Neural cell (in vitro differentiated cells): ENCODE measurements at regions not wholly inside any gene's neighbourhood (a gene's known extent, or its start where the extent isn't known, plus 50 kb on each side); places are given as distances from the start of the nearest gene placed in this dataset.
"Not testable (repeated sequence)": the region's sequence is repeated elsewhere in the genome, so short reads cannot be mapped to it uniquely, and the experiment has no call there.

Experiments used
- H2AFZ ChIP-seq: fragments of 200-600, 300-800 bp; sonication (generic), shearing (Covaris generic); 2 replicates; pipeline ENCODE4 v1.6.0; 2014; ENCODE audit warnings: low read depth, mild to moderate bottlenecking, antibody characterized with exemption, low read length, moderate library complexity
- H3F3A ChIP-seq: fragments of 200-600 bp; shearing (Covaris generic); 2 replicates; pipeline ENCODE4 v1.6.1; 2016; ENCODE audit warnings: mild to moderate bottlenecking, moderate library complexity, mixed read lengths, antibody characterized with exemption, low read length; ENCODE audit not compliant: insufficient read depth, poor library complexity, severe bottlenecking
- H3K27ac ChIP-seq: fragments of 200-600, 300-800 bp; sonication (generic), shearing (Covaris generic); 2 replicates; pipeline ENCODE4 v1.5.1; 2014; ENCODE audit warnings: mild to moderate bottlenecking, low read length, moderate library complexity
- H3K27me3 ChIP-seq: fragments of 300-800, 200-600 bp; sonication (generic), shearing (Covaris generic); 2 replicates; pipeline ENCODE4 v1.6.0; 2014; ENCODE audit warnings: mild to moderate bottlenecking, low read depth, low read length, moderate library complexity; ENCODE audit not compliant: insufficient read depth
- H3K36me3 ChIP-seq: fragments of 300-800, 200-600 bp; sonication (generic), shearing (Covaris generic); 2 replicates; pipeline ENCODE4 v1.5.1; 2014; ENCODE audit warnings: mild to moderate bottlenecking, antibody characterized with exemption, low read length, moderate library complexity; ENCODE audit not compliant: insufficient read depth
- H3K4me2 ChIP-seq: fragments of 300-800, 200-600 bp; sonication (generic), shearing (Covaris generic); 2 replicates; pipeline ENCODE4 v1.6.0; 2014; ENCODE audit warnings: mild to moderate bottlenecking, low read length
- H3K4me3 ChIP-seq: fragments of 300-800, 200-600 bp; sonication (generic), shearing (Covaris generic); 2 replicates; pipeline ENCODE4 v1.5.1; 2014; ENCODE audit warnings: mild to moderate bottlenecking, low read length, moderate library complexity
- H3K79me2 ChIP-seq: fragments of 200-600 bp; shearing (Covaris generic); replicated peaks from 2 replicates; pipeline ENCODE4 v1.6.0; 2014; ENCODE audit warnings: mild to moderate bottlenecking, low read length, moderate library complexity; ENCODE audit not compliant: insufficient read depth
- H3K9ac ChIP-seq: fragments of 300-800, 200-600 bp; sonication (generic), shearing (Covaris generic); 2 replicates; pipeline ENCODE4 v1.6.1; 2016; ENCODE audit warnings: mild to moderate bottlenecking, low read length, mixed read lengths
- H3K9me2 ChIP-seq: fragments of 200-600 bp; shearing (Covaris generic); 2 replicates; pipeline ENCODE4 v1.6.1; 2016; ENCODE audit warnings: mild to moderate bottlenecking, low read length, mixed read lengths; ENCODE audit not compliant: insufficient read depth
- H3K9me3 ChIP-seq: fragments of 200-600, 300-800 bp; sonication (generic), shearing (Covaris generic); 2 replicates; pipeline ENCODE4 v1.6.1; 2016; ENCODE audit warnings: mild to moderate bottlenecking, mixed run types, low read length, moderate library complexity, mixed read lengths
- H4K20me1 ChIP-seq: fragments of 200-600 bp; shearing (Covaris generic); 2 replicates; pipeline ENCODE4 v1.6.1; 2016; ENCODE audit warnings: mild to moderate bottlenecking, mixed run types; ENCODE audit not compliant: insufficient read depth

DNA sequence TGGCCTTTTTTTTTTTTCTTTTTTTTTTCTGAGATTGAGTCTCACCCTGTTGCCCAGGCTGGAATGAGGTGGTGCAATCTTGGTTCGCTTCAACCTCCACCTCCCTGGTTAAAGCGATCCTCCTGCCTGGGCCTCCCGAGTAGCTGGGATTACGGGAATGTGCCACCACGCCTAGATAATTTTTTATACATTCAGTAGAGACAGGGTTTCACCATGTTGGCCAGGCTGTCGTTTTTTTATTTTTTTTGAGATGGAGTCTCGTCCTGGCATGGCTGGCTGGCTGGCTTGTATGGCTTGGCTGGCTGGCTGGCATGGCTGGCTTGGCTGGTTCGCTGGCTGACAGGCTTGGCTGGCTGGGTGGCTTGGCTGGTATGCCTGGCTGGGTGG lies 2812.1 kb downstream of the RPIA start:
- H3K36me3 ChIP-seq, H3K9me2 ChIP-seq, H3K79me2 ChIP-seq, H3K4me2 ChIP-seq, H3K27me3 ChIP-seq, H3K27ac ChIP-seq, H2AFZ ChIP-seq, H3F3A ChIP-seq, H3K9me3 ChIP-seq, H3K4me3 ChIP-seq, H4K20me1 ChIP-seq, H3K9ac ChIP-seq: not testable (repeated sequence)

DNA sequence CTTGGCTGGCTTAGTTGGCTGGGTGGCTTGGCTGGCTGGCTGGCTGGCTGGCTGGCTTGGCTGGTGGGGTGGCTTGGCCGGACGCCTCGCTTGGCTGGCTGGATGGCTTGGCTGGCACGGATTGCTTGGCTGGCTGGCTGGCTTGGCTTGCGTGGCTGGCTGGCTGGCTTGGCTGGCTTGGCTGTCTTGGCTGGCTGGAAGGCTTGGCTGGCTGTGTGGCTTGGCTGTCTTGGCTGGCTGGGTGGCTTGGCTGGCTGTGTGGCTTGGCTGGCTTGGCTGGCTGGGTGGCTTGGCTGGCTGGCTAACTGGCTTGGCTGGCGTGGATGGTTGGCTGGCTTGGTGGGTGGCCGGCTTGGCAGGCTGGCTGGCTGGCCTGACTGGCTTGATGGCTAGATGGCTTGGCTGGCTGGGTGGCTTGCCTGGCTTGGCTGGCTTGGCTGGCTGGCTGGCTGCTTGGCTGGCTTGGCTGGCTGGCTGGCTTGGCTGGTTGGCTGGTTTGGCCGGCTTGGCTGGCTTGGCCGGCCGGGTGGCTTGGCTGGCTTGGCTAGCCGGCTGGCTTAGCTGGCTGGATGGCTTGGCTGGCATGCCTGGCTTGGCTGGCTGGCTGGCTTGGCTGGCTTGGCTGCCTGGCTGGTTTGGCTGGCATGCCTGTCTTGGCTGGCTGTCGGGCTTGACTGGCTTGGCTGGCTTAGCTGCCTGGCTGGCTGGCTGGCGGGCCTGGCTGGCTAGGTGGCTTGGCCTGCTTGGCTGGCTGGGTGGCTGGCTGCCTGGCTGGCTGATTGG lies 2812.7 kb downstream of the RPIA start:
- not testable (repeated sequence) for H3K27ac ChIP-seq, H3K9me3 ChIP-seq, H3K4me3 ChIP-seq, H3K79me2 ChIP-seq, H3K9me2 ChIP-seq, H3K9ac ChIP-seq, H3K36me3 ChIP-seq, H4K20me1 ChIP-seq, H2AFZ ChIP-seq, H3K27me3 ChIP-seq, H3F3A ChIP-seq, H3K4me2 ChIP-seq

DNA sequence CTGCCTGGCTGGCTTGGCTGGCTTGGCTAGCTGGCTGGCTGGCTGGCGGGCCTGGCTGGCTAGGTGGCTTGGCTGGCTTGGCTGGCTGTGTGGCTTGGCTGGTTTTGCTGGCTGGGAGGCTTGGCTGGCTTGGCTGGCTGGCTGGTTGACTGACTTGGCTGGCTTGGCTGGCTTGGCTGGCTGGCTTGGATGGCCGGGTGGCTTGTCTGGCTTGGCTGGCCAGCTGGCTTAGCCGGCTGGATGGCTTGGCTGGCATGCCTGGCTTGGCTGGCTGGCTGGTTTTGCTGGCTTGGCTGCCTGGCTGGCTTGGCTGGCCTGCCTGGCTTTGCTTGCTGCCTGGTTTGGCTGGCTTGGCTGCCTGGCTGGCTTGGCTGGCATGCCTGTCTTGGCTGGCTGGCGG lies 2817.3 kb downstream of the RPIA start:
- H3K9me2 ChIP-seq, H2AFZ ChIP-seq, H3K9ac ChIP-seq, H3K9me3 ChIP-seq, H3F3A ChIP-seq, H3K4me2 ChIP-seq, H3K4me3 ChIP-seq, H3K27me3 ChIP-seq, H3K79me2 ChIP-seq, H3K36me3 ChIP-seq, H3K27ac ChIP-seq, H4K20me1 ChIP-seq: not testable (repeated sequence)

DNA sequence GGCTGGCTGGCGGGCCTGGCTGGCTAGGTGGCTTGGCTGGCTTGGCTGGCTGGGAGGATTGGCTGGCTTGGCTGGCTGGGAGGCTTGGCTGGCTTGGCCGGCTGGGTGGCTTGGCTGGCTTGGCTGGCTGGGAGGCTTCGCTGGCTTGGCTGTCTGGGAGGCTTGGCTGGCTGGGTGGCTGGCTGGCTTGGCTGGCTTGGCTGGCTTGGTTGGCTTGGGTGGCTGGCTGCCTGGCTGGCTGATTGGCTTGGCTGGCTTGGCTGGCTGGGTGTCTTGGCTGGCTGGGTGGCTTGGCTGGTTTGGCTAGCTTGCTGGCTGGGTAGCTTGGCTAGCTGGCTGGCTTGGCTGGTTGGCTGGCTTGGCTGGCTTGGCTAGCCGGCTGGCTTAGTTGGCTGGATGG lies 2817.8 kb downstream of the RPIA start:
- H3K79me2 ChIP-seq, H3K4me2 ChIP-seq, H3K9me2 ChIP-seq, H3K9me3 ChIP-seq, H3K27me3 ChIP-seq, H2AFZ ChIP-seq, H3K4me3 ChIP-seq, H3K9ac ChIP-seq, H3F3A ChIP-seq, H3K36me3 ChIP-seq, H4K20me1 ChIP-seq, H3K27ac ChIP-seq: not testable (repeated sequence)

DNA sequence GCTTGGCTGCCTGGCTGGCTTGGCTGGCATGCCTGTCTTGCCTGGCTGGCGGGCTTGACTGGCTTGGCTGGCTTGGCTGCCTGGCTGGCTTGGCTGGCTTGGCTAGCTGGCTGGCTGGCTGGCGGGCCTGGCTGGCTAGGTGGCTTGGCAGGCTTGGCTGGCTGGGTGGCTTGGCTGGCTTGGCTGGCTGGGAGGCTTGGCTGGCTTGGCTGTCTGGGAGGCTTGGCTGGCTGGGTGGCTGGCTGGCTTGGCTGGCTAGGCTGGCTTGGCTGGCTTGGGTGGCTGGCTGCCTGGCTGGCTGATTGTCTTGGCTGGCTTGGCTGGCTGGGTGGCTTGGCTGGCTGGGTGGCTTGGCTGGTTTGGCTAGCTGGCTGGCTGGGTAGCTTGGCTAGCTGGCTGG lies 2819.7 kb downstream of the RPIA start:
- H3K27ac ChIP-seq, H3F3A ChIP-seq, H2AFZ ChIP-seq, H3K36me3 ChIP-seq, H3K9me3 ChIP-seq, H3K79me2 ChIP-seq, H3K4me3 ChIP-seq, H3K4me2 ChIP-seq, H3K27me3 ChIP-seq, H3K9ac ChIP-seq, H4K20me1 ChIP-seq, H3K9me2 ChIP-seq: not testable (repeated sequence)

DNA sequence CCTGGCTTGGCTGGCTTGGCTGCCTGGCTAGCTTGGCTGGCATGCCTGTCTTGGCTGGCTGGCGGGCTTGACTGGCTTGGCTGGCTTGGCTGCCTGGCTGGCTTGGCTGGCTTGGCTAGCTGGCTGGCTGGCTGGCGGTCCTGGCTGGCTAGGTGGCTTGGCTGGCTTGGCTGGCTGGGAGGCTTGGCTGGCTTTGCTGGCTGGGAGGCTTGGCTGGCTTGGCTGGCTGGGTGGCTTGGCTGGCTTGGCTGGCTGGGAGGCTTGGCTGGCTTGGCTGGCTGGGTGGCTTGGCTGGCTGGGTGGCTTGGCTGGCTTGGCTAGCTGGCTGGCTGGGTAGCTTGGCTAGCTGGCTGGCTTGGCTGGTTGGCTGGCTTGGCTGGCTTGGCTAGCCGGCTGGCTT lies 2824.5 kb downstream of the RPIA start:
- H3F3A ChIP-seq, H3K27ac ChIP-seq, H3K4me3 ChIP-seq, H3K9ac ChIP-seq, H3K27me3 ChIP-seq, H3K4me2 ChIP-seq, H2AFZ ChIP-seq, H3K9me2 ChIP-seq, H3K79me2 ChIP-seq, H3K36me3 ChIP-seq, H3K9me3 ChIP-seq, H4K20me1 ChIP-seq: not testable (repeated sequence)

DNA sequence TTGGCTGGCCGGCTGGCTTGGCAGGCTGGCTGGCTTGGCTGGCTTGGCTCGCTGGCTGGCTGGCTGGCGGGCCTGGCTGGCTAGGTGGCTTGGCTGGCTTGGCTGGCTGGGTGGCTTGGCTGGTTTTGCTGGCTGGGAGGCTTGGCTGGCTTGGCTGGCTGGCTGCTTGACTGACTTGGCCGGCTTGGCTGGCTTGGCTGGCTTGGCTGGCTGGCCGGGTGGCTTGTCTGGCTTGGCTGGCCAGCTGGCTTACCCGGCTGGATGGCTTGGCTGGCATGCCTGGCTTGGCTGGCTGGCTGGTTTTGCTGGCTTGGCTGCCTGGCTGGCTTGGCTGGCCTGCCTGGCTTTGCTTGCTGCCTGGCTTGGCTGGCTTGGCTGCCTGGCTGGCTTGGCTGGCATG lies 2825.2 kb downstream of the RPIA start:
- H3K27me3 ChIP-seq, H3K9me2 ChIP-seq: not testable (repeated sequence)

DNA sequence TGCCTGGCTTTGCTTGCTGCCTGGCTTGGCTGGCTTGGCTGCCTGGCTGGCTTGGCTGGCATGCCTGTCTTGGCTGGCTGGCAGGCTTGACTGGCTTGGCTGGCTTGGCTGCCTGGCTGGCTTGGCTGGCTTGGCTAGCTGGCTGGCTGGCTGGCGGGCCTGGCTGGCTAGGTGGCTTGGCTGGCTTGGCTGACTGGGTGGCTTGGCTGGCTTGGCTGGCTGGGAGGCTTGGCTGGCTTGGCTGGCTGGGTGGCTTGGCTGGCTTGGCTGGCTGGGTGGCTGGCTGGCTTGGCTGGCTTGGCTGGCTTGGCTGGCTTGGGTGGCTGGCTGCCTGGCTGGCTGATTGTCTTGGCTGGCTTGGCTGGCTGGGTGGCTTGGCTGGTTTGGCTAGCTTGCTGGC lies 2826.4 kb downstream of the RPIA start:
- H3K9me3 ChIP-seq, H3K27me3 ChIP-seq, H3K9ac ChIP-seq, H3K4me3 ChIP-seq, H3F3A ChIP-seq, H3K9me2 ChIP-seq, H3K36me3 ChIP-seq, H3K27ac ChIP-seq, H3K79me2 ChIP-seq, H3K4me2 ChIP-seq, H4K20me1 ChIP-seq, H2AFZ ChIP-seq: not testable (repeated sequence)

More for the DNA sequence above, 2825.2 kb downstream of the RPIA start:
- not testable (repeated sequence) for H3K4me2 ChIP-seq, H3K9me3 ChIP-seq, H3F3A ChIP-seq, H3K4me3 ChIP-seq, H2AFZ ChIP-seq, H3K27ac ChIP-seq, H3K9ac ChIP-seq, H4K20me1 ChIP-seq, H3K79me2 ChIP-seq, H3K36me3 ChIP-seq
